ENCODE measurements at regions not wholly inside any gene's neighbourhood (a gene's known extent, or its start where the extent isn't known, plus 50 kb on each side); places are given as distances from the start of the nearest gene placed in this dataset.

DNA sequence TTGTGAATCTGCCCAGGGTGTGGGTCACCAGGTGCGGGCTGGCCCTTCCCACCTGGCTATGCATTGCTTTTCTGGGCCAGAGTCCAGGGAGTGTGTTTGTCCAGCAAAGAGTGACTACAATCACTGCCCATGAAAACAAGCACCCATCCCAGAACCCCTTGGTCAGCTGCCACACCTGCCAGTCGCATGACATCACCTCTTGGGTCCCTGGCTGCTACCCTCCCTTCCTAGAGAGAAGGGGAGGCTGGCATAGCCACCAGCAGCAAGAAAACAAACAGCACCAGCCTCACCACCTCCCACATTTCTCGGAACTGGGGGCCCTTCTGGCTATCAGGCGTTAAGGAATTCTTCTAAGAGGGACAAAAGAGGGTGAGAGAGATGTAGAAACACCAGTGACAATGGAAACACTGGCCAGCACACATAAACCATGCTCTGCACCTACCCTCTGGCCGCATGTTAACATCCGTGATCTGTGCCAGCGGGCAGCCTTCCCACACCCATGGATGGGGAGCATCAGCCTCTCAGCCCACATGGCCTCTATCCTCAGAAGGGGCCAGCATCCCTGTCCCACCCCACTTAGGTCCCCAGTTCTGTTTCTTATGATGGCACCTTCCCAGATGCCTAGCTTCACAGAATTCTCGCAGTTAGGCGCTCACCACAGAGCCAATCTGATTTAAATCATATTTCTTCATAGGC, 109.7 kb upstream of the GLI2 start:
- no peak for DNase-seq
- no peak overlapping the region for H3K27ac Mint-ChIP-seq
- H3K4me1 Mint-ChIP-seq, result peaks cover 11% of the 10 kb centered on the region
- H3K36me3 Mint-ChIP-seq (ENCODE audit: low read depth), result no peaks in the 10 kb centered on the region
- H3K4me3 Mint-ChIP-seq, result no peak overlapping the region
- peaks cover 7% of the 10 kb centered on the region for H3K9me3 Mint-ChIP-seq
- TF ChIP-seq CTCF (IDR thresholded peaks at IDR 0.05), result no peak
- H3K27me3 Mint-ChIP-seq (ENCODE audit: low read depth, poor library complexity), result peaks cover 62% of the 10 kb centered on the region

- Mint-ChIP-seq H3K9me3 (peaks cover 7% of the 10 kb centered on the region), H3K36me3 (ENCODE audit: low read depth) (no peaks in the 10 kb centered on the region), H3K4me3 (no peak overlapping the region), H3K27ac (no peak overlapping the region), H3K4me1 (peaks cover 13% of the 10 kb centered on the region), H3K27me3 (ENCODE audit: low read depth, poor library complexity) (peaks cover 61% of the 10 kb centered on the region)
- TF ChIP-seq CTCF (IDR thresholded peaks at IDR 0.05), result no peak
- no peak for DNase-seq
Observed at GRCh38 chr2:120626566-120626965, 109.1 kb upstream of the GLI2 start.

- Mint-ChIP-seq H3K4me3 (no peak overlapping the region), H3K27ac (no peak overlapping the region), H3K4me1 (peaks cover 30% of the 10 kb centered on the region), H3K27me3 (ENCODE audit: low read depth, poor library complexity) (peaks cover 60% of the 10 kb centered on the region), H3K9me3 (peaks cover 7% of the 10 kb centered on the region), H3K36me3 (ENCODE audit: low read depth) (no peaks in the 10 kb centered on the region)
- no peak for DNase-seq
- no peak for TF ChIP-seq CTCF (IDR thresholded peaks at IDR 0.05)
Observed at GRCh38 chr2:120628248-120628647, 107.4 kb upstream of the GLI2 start.

GRCh38 chr2:120629241-120629895, 106.3 kb upstream of the GLI2 start:
- Mint-ChIP-seq H3K27ac (no peak overlapping the region), H3K9me3 (peaks cover 7% of the 10 kb centered on the region), H3K4me3 (no peak overlapping the region), H3K4me1 (peaks cover 35% of the 10 kb centered on the region), H3K27me3 (ENCODE audit: low read depth, poor library complexity) (peaks cover 52% of the 10 kb centered on the region), H3K36me3 (ENCODE audit: low read depth) (no peaks in the 10 kb centered on the region)
- DNase-seq, result no peak
- no peak for TF ChIP-seq CTCF (IDR thresholded peaks at IDR 0.05)

DNA sequence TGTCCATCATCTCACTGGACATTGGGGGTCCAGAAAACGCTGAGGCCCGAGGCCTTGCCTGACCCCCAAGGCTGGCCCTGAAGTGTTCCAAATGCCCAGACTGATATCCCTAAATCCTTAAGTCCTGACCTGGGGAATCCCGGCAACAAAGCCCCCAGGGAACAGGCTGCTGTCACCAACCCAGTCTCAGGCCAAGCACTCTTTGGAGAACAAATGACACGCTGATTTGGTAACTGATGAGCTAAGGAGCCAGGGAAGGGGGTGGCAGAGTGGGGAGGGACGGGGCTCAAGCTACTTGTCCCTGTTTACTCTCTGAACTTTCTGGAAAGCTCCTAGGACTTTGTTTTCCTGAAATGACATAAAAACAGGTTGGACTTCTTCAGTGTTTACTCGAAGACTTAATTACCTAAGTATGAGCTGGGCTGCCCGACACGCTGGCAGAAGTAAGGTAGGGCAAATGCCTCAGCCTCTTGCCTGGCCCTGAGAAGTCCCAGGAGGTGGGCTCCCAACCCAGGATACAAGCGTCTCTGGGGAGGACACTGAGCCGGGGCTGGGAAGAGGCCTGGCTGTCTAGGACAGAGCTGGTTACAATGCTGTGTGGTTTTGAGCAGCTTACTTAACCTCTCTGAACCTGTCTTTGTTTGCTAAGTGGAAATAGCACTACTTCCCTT, 105.5 kb upstream of the GLI2 start:
- Mint-ChIP-seq H3K4me1 (peaks cover 29% of the 10 kb centered on the region), H3K9me3 (peaks cover 7% of the 10 kb centered on the region), H3K27ac (no peak overlapping the region), H3K36me3 (ENCODE audit: low read depth) (no peaks in the 10 kb centered on the region), H3K4me3 (no peak overlapping the region), H3K27me3 (ENCODE audit: low read depth, poor library complexity) (peaks cover 56% of the 10 kb centered on the region)
- no peak for DNase-seq
- no peak for TF ChIP-seq CTCF (IDR thresholded peaks at IDR 0.05)
